Ectodermal cell (in vitro differentiated cells): ENCODE measurements at regions not wholly inside any gene's neighbourhood (a gene's known extent, or its start where the extent isn't known, plus 50 kb on each side); places are given as distances from the start of the nearest gene placed in this dataset.
A peak's percentile ranks its signal among the peaks of the same experiment; 100 is the strongest.

Source experiments
- H3K27ac ChIP-seq: 2 replicates; pipeline ENCODE4 v1.7.0; 2013; ENCODE audit warnings: mild to moderate bottlenecking, low read depth, low read length; ENCODE audit not compliant: insufficient read depth, poor library complexity, severe bottlenecking
- H3K27me3 ChIP-seq: 2 replicates; pipeline ENCODE4 v1.7.0; 2013; ENCODE audit warnings: mild to moderate bottlenecking, low read length; ENCODE audit not compliant: insufficient read depth, control insufficient read depth, poor library complexity, severe bottlenecking
- H3K36me3 ChIP-seq: one replicate; pipeline ENCODE4 v1.7.0; 2013; ENCODE audit warnings: low read length; ENCODE audit not compliant: control insufficient read depth, insufficient read depth
- H3K4me1 ChIP-seq: one replicate; pipeline ENCODE4 v1.7.0; 2013; ENCODE audit warnings: low read length; ENCODE audit not compliant: control insufficient read depth, insufficient read depth
- H3K4me3 ChIP-seq: 2 replicates; pipeline ENCODE4 v1.7.0; 2013; ENCODE audit warnings: low read depth, low read length, control low read depth; ENCODE audit not compliant: insufficient read depth
- H3K9me3 ChIP-seq: 2 replicates; pipeline ENCODE4 v1.7.0; 2013; ENCODE audit warnings: mild to moderate bottlenecking, low read length, moderate library complexity; ENCODE audit not compliant: control insufficient read depth
- WGBS, 2 experiments: methylation state at CpG; one replicate each; pipeline ENCODE4 v1.1.7; 2013; ENCODE audit warnings: missing lambda C conversion rate in 2 of 2; 5-methylcytosine and 5-hydroxymethylcytosine counted together

- H3K27me3 ChIP-seq = no peaks in the 10 kb centered on the region
- H3K27ac ChIP-seq = no peak overlapping the region
- no peaks in the 10 kb centered on the region for H3K36me3 ChIP-seq
- H3K4me1 ChIP-seq = peaks cover 5% of the 10 kb centered on the region
- WGBS, 2 experiments = 93 to 95% methylated on average over 9 of the region's 9 CpGs
- no peaks in the 10 kb centered on the region for H3K9me3 ChIP-seq
- H3K4me3 ChIP-seq = no peak overlapping the region
These were observed 213.3 kb downstream of the SH3BP4 start for GRCh38 chr2:235165136-235165535.

- no peaks in the 10 kb centered on the region for H3K9me3 ChIP-seq
- WGBS, 2 experiments = 90 to 93% methylated on average over 4 of the region's 4 CpGs
- H3K36me3 ChIP-seq = no peaks in the 10 kb centered on the region
- no peak overlapping the region for H3K27ac ChIP-seq
- peaks cover 8% of the 10 kb centered on the region for H3K4me1 ChIP-seq
- H3K27me3 ChIP-seq = no peaks in the 10 kb centered on the region
- no peak overlapping the region for H3K4me3 ChIP-seq
These were observed 213.8 kb downstream of the SH3BP4 start for GRCh38 chr2:235165631-235166030.

GRCh38 chr2:235168174-235168979 lies 216.6 kb downstream of the SH3BP4 start:
- H3K4me1 ChIP-seq = peaks cover 16% of the 10 kb centered on the region
- no peak overlapping the region for H3K4me3 ChIP-seq
- WGBS, 2 experiments = 84% methylated on average over 8 of the region's 8 CpGs
- no peak overlapping the region for H3K27ac ChIP-seq
- no peaks in the 10 kb centered on the region for H3K27me3 ChIP-seq
- no peaks in the 10 kb centered on the region for H3K36me3 ChIP-seq
- H3K9me3 ChIP-seq = no peaks in the 10 kb centered on the region

GRCh38 chr2:235170016-235170415 lies 218.2 kb downstream of the SH3BP4 start:
- H3K9me3 ChIP-seq = no peaks in the 10 kb centered on the region
- H3K36me3 ChIP-seq = no peaks in the 10 kb centered on the region
- H3K27ac ChIP-seq = no peak overlapping the region
- WGBS, 2 experiments = 96 to 100% methylated on average over 2 of the region's 3 CpGs
- no peak overlapping the region for H3K4me3 ChIP-seq
- H3K27me3 ChIP-seq = no peaks in the 10 kb centered on the region
- H3K4me1 ChIP-seq = peaks cover 16% of the 10 kb centered on the region

- no peak overlapping the region for H3K4me3 ChIP-seq
- WGBS, 2 experiments = 34 to 36% methylated on average over 8 of the region's 8 CpGs
- peak overlapping the region; percentile 32 for H3K27ac ChIP-seq
- H3K4me1 ChIP-seq = peaks cover 16% of the 10 kb centered on the region
- H3K27me3 ChIP-seq = no peaks in the 10 kb centered on the region
- no peaks in the 10 kb centered on the region for H3K9me3 ChIP-seq
- no peaks in the 10 kb centered on the region for H3K36me3 ChIP-seq
These were observed 219.0 kb downstream of the SH3BP4 start for GRCh38 chr2:235170536-235171521.

GRCh38 chr2:235171550-235172031 lies 219.8 kb downstream of the SH3BP4 start:
- no peak overlapping the region for H3K4me3 ChIP-seq
- no peaks in the 10 kb centered on the region for H3K27me3 ChIP-seq
- H3K9me3 ChIP-seq = no peaks in the 10 kb centered on the region
- no peak overlapping the region for H3K27ac ChIP-seq
- WGBS, 2 experiments = 86 to 88% methylated on average over 4 of the region's 4 CpGs
- no peaks in the 10 kb centered on the region for H3K36me3 ChIP-seq
- peaks cover 16% of the 10 kb centered on the region for H3K4me1 ChIP-seq

- no peaks in the 10 kb centered on the region for H3K9me3 ChIP-seq
- H3K27ac ChIP-seq = no peak overlapping the region
- H3K27me3 ChIP-seq = no peaks in the 10 kb centered on the region
- H3K4me1 ChIP-seq = peaks cover 6% of the 10 kb centered on the region
- H3K36me3 ChIP-seq = no peaks in the 10 kb centered on the region
- WGBS, 2 experiments = 91 to 95% methylated on average over 6 of the region's 6 CpGs
- no peak overlapping the region for H3K4me3 ChIP-seq
These were observed 228.8 kb downstream of the SH3BP4 start for GRCh38 chr2:235180642-235181041.

GRCh38 chr2:235183786-235184185 lies 232.0 kb downstream of the SH3BP4 start:
- no peaks in the 10 kb centered on the region for H3K9me3 ChIP-seq
- H3K4me3 ChIP-seq = no peak overlapping the region
- H3K4me1 ChIP-seq = peaks cover 6% of the 10 kb centered on the region

GRCh38 chr2:235187806-235188205 lies 236.0 kb downstream of the SH3BP4 start:
- 93 to 94% methylated on average over 8 of the region's 8 CpGs for WGBS, 2 experiments
- no peak overlapping the region for H3K4me3 ChIP-seq
- H3K9me3 ChIP-seq = no peaks in the 10 kb centered on the region
- no peaks in the 10 kb centered on the region for H3K36me3 ChIP-seq
- H3K27ac ChIP-seq = no peak overlapping the region
- peaks cover 6% of the 10 kb centered on the region for H3K4me1 ChIP-seq
- H3K27me3 ChIP-seq = no peaks in the 10 kb centered on the region

More at GRCh38 chr2:235183786-235184185, 232.0 kb downstream of the SH3BP4 start:
- Histone ChIP-seq H3K36me3 (no peaks in the 10 kb centered on the region), H3K27ac (no peak overlapping the region), H3K27me3 (no peaks in the 10 kb centered on the region)

- 81 to 89% methylated on average over 14 to 15 of the region's 15 CpGs for WGBS, 2 experiments
- no peak overlapping the region for H3K4me3 ChIP-seq
- H3K27ac ChIP-seq = no peak overlapping the region
- H3K9me3 ChIP-seq = no peaks in the 10 kb centered on the region
- H3K27me3 ChIP-seq = no peaks in the 10 kb centered on the region
- H3K4me1 ChIP-seq = no peaks in the 10 kb centered on the region
- H3K36me3 ChIP-seq = no peaks in the 10 kb centered on the region
These were observed 239.7 kb downstream of the SH3BP4 start for GRCh38 chr2:235191486-235191885.
